AG08396 (cell line): ENCODE measurements at regions not wholly inside any gene's neighbourhood (a gene's known extent, or its start where the extent isn't known, plus 50 kb on each side); places are given as distances from the start of the nearest gene placed in this dataset.
"Not testable (repeated sequence)": the region's sequence is repeated elsewhere in the genome, so short reads cannot be mapped to it uniquely, and the experiment has no call there.

Experiments
- DNase-seq: peaks from one replicate; pipeline ENCODE4 v3.0.0; 2012; ENCODE audit warnings: low spot score, mixed read lengths

DNA sequence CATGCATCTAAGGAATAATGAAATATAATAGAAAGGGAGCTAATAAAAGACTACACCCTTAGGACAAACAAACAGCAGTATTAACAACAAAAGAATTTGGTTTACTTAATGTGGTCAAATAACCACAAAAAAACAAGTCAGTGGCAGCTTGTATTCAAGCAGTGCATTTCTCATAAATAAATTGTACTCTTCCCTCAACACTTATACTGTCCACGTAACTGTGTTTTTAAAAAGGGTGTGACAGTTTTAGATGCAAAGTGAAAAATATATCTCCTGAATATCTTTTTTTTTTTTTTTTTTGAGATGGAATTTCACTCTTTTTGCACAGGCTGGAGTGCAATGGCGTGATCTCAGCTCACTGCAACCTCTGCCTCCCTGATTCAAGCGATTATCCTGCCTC lies 698.2 kb upstream of the CADM2 start:
- DNase-seq = no peak

DNA sequence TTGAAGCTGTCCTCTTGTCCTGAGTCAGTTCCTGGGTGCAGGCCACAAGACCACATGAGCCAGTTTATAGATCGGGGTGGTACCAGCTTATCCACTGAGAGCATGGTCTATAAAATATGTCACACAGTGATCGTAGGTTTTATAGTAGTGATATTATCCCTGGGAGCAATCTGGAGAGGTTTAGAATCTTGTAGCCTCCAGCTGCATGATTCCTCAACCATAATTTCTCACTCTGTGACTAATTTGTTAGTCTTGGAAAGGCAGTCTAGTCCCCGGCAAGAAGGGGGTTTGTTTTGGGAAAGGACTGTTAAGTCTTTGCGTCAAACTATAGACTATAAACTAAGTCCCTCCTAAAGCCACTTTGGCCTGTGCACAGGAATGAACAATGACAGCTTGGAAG lies 693.0 kb upstream of the CADM2 start:
- no peak for DNase-seq

GRCh38 chr3:84275532-84275931 lies 683.3 kb upstream of the CADM2 start:
- DNase-seq = no peak

- no peak for DNase-seq
Measured at GRCh38 chr3:84277562-84278224, 681.1 kb upstream of the CADM2 start.

GRCh38 chr3:84292128-84292527 lies 666.7 kb upstream of the CADM2 start:
- DNase-seq = no peak

DNA sequence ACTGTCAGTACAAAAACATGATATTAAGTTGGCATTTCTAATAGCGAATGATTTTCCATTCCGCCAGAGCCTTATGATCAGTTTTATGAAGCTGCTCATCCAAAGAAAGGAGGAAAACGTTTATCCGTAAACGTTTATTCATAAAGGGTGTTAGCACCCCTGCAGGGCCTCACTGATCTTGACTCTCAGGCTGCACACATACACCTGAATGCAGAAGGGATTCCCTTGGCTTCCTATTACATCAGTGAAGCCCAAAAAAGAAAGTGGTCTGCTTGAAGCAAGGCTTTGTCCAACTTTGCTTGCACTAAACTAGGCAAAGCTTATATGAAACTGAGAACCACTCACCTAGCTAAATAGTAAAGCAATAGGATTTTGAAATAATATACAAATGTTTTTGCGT lies 659.5 kb upstream of the CADM2 start:
- DNase-seq = no peak

DNA sequence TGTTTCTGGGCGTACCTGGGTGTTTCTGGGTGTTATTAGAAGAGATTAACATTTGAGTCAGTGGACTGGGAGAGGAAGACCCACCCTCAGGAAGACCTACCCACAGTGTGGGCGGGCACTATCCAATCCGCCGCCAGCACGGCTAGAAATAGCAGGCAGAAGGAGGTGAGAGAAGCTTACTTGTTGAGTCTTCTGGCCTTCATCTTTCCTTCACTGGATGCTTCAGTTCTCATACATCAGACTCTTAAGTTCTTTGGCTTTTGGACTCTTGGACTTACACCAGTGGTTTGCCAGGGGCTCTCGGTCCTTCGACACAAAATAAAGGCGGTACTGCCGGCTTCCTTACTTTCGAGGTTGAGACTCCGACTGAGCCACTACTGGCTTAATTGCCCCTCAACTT lies 654.6 kb upstream of the CADM2 start:
- DNase-seq = no peak

- DNase-seq = no peak
Measured at GRCh38 chr3:84307339-84307738, 651.5 kb upstream of the CADM2 start.

- no peak for DNase-seq
Measured at GRCh38 chr3:84308379-84308778, 650.4 kb upstream of the CADM2 start.

GRCh38 chr3:84318273-84318809 lies 640.4 kb upstream of the CADM2 start:
- DNase-seq = no peak

DNA sequence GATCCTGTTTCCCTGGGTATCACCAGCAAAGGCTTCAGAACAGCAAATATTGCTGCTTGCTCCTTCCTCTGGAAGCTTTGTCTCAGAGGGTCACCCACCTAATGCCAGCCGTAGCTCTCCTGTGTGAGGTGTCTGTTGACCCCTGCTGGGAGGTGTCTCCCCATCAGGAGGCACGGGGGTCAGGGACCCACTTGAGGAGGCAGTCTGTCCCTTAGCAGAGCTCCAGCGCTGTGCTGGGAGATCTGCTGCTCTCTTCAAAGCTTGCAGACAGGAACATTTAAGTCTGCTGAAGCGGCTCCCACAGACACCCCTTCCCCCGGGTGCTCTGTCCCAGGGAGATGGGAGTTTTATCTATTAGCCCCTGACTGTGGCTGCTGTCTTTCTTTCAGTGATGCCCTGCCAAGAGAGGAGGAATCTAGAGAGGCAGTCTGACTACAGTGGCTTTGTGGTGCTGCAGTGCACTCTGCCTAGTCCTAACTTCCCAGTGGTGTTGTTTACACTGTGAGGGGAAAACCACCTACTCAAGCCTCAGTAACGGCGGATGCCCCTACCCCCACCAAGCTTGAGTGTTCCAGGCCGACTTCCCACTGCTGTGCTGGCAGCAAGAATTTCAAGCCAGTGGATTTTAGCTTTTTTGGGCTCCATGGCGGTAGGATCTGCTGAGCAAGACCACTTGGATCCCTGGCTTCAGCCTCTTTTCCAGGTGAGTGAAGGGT lies 593.1 kb upstream of the CADM2 start:
- DNase-seq = not testable (repeated sequence)
